ENCODE measurements at regions not wholly inside any gene's neighbourhood (a gene's known extent, or its start where the extent isn't known, plus 50 kb on each side); places are given as distances from the start of the nearest gene placed in this dataset.

DNA sequence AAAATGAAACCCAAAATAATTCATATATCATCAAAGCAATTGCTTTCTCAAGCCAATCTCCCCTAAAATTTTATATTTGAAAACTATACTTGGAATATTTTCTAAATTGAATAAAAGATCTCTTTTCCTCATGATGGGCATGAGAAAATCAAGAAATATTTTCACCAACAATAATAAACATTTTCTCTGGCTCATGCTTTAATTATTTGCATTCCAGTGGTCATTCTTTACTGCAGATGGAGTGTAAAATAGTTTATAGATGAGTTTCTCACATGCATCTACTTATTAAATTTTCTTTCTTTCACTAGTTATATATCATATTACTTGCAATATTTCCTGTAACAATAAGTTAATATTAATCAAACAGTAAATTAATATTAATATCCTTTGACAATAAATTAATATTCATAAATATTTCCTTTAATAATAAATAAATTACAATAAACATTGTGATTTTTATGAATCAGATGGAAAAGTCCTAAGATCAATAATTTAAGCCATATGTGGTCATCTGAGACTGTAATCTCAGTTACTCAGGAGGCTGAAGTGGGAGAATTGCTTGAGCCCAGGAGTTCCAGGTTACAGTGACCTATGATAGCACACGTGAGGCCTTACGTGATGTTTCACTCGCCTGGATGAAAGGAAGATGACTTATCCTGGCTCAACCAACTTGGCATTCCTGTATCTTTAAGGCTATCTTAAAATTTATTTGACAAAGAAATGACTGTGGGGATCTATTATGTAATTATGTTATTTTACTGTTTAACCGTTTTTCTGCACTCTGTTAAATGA, 958.8 kb downstream of the ZPLD1 start:
- TF ChIP-seq, protein P1, sequence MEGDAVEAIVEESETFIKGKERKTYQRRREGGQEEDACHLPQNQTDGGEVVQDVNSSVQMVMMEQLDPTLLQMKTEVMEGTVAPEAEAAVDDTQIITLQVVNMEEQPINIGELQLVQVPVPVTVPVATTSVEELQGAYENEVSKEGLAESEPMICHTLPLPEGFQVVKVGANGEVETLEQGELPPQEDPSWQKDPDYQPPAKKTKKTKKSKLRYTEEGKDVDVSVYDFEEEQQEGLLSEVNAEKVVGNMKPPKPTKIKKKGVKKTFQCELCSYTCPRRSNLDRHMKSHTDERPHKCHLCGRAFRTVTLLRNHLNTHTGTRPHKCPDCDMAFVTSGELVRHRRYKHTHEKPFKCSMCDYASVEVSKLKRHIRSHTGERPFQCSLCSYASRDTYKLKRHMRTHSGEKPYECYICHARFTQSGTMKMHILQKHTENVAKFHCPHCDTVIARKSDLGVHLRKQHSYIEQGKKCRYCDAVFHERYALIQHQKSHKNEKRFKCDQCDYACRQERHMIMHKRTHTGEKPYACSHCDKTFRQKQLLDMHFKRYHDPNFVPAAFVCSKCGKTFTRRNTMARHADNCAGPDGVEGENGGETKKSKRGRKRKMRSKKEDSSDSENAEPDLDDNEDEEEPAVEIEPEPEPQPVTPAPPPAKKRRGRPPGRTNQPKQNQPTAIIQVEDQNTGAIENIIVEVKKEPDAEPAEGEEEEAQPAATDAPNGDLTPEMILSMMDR (IDR thresholded peaks at IDR 0.05) = no peak
- no peak for TF ChIP-seq POLR2A (IDR thresholded peaks at IDR 0.05)
